Thyroid gland (tissue), 4 donors: ENCODE measurements at regions not wholly inside any gene's neighbourhood (a gene's known extent, or its start where the extent isn't known, plus 50 kb on each side); places are given as distances from the start of the nearest gene placed in this dataset.

Experiments
- DNase-seq, 2 donors: peaks; one replicate each; pipeline ENCODE4 v3.0.0-alpha.2; 2019
- H3K27ac ChIP-seq, 3 donors: fragments of 200-600 bp; sonication (generic); 1 replicate in 2 of 3; 2 replicates in 1 of 3; pipeline ENCODE4 v1.5.1; 2016 to 2019; ENCODE audit warnings: mild to moderate bottlenecking in 1 of 3, moderate library complexity in 1 of 3
- H3K27me3 ChIP-seq: fragments of 200-600 bp; sonication (generic); one replicate; pipeline ENCODE4 v1.5.1; 2019
- H3K36me3 ChIP-seq, 2 donors: fragments of 200-600 bp; sonication (generic); one replicate each; pipeline ENCODE4 v1.5.1; 2016 to 2019
- H3K4me1 ChIP-seq, 2 donors: fragments of 200-600 bp; sonication (generic); one replicate each; pipeline ENCODE4 v1.5.1; 2017 to 2019
- H3K4me3 ChIP-seq, 3 donors: fragments of 200-600 bp; sonication (generic); replicated peaks in 1 of 3; 1 replicate in 2 of 3; 2 replicates in 1 of 3; pipeline ENCODE4 v1.5.1; 2016; ENCODE audit warnings: mild to moderate bottlenecking in 1 of 3
- H3K9me3 ChIP-seq: fragments of 200-600 bp; sonication (generic); one replicate; pipeline ENCODE4 v1.5.1; 2017
- CTCF ChIP-seq, 6 experiments: fragments of 200-600 bp in 3 of 6; fragments of 450-650 bp in 3 of 6; sonication (generic) in 3 of 6; IDR thresholded peaks; one replicate each; pipeline ENCODE4 v1.5.1; 2016 to 2019; ENCODE audit warnings: antibody characterized with exemption in 6 of 6, mild to moderate bottlenecking in 2 of 6, inconsistent platforms in 1 of 6, moderate library complexity in 1 of 6
- POLR2A ChIP-seq, 2 donors: fragments of 450-650 bp; IDR thresholded peaks; one replicate each; pipeline ENCODE4 v1.6.1; 2017; ENCODE audit warnings: antibody characterized with exemption in 2 of 2, mild to moderate bottlenecking in 2 of 2, moderate library complexity in 1 of 2
- WGBS, 2 donors: methylation state at CpG; one replicate each; pipeline ENCODE4 v1.1.5; 2017; 5-methylcytosine and 5-hydroxymethylcytosine counted together
- intact Hi-C: fragments of 100-400 bp; cut with DNase I; formaldehyde crosslinking; loops from one replicate; pipeline ENCODE4 v1.15.1; 2023

GRCh38 chr3:159018341-159018740 is 216.5 kb downstream of the MFSD1 start:
- H3K36me3 ChIP-seq = no peaks in the 10 kb centered on the region
- no peak overlapping the region for H3K27ac ChIP-seq
- no peak for DNase-seq
- WGBS, 2 donors = 64 to 75% methylated on average over 2 of the region's 2 CpGs
- no peak overlapping the region for H3K4me3 ChIP-seq
- no peaks in the 10 kb centered on the region for H3K4me1 ChIP-seq
- no peaks in the 10 kb centered on the region for H3K27me3 ChIP-seq
- TF ChIP-seq CTCF (IDR thresholded peaks at IDR 0.05) (no peak), POLR2A (IDR thresholded peaks at IDR 0.05) (no peak)
- no peaks in the 10 kb centered on the region for H3K9me3 ChIP-seq
- intact Hi-C loops = no loop called here

- no peak overlapping the region for H3K27ac ChIP-seq
- intact Hi-C loops = no loop called here
- H3K4me3 ChIP-seq = no peak overlapping the region
- no peaks in the 10 kb centered on the region for H3K27me3 ChIP-seq
- H3K36me3 ChIP-seq = no peaks in the 10 kb centered on the region
- TF ChIP-seq POLR2A (IDR thresholded peaks at IDR 0.05) (no peak), CTCF (IDR thresholded peaks at IDR 0.05) (no peak)
- no peaks in the 10 kb centered on the region for H3K4me1 ChIP-seq
- DNase-seq = no peak
- no peaks in the 10 kb centered on the region for H3K9me3 ChIP-seq
- 35 to 49% methylated on average over 2 of the region's 2 CpGs for WGBS, 2 donors
Observed at GRCh38 chr3:159025733-159026132, 223.9 kb downstream of the MFSD1 start.

- Histone ChIP-seq H3K27ac (no peak overlapping the region), H3K36me3 (no peaks in the 10 kb centered on the region), H3K4me1 (no peaks in the 10 kb centered on the region), H3K27me3 (no peaks in the 10 kb centered on the region), H3K4me3 (no peak overlapping the region), H3K9me3 (no peaks in the 10 kb centered on the region)
- TF ChIP-seq CTCF (IDR thresholded peaks at IDR 0.05) (no peak), POLR2A (IDR thresholded peaks at IDR 0.05) (no peak)
- WGBS, 2 donors = 88 to 100% methylated on average over 1 of the region's 1 CpG
- intact Hi-C loops = no loop called here
- no peak for DNase-seq
Observed at GRCh38 chr3:159026510-159026909, 224.7 kb downstream of the MFSD1 start.

- TF ChIP-seq CTCF (IDR thresholded peaks at IDR 0.05) (no peak), POLR2A (IDR thresholded peaks at IDR 0.05) (no peak)
- WGBS, 2 donors = 75 to 87% methylated on average over 1 of the region's 1 CpG
- no peak overlapping the region for H3K27ac ChIP-seq
- intact Hi-C loops = no loop called here
- no peaks in the 10 kb centered on the region for H3K27me3 ChIP-seq
- no peaks in the 10 kb centered on the region for H3K36me3 ChIP-seq
- no peak for DNase-seq
- no peak overlapping the region for H3K4me3 ChIP-seq
- H3K4me1 ChIP-seq = no peaks in the 10 kb centered on the region
- H3K9me3 ChIP-seq = no peaks in the 10 kb centered on the region
Observed at GRCh38 chr3:159028706-159029105, 226.9 kb downstream of the MFSD1 start.

- no peaks in the 10 kb centered on the region for H3K36me3 ChIP-seq
- no peak overlapping the region for H3K4me3 ChIP-seq
- WGBS, 2 donors = 87 to 95% methylated on average over 3 of the region's 3 CpGs
- DNase-seq = no peak
- intact Hi-C loops = no loop called here
- no peaks in the 10 kb centered on the region for H3K9me3 ChIP-seq
- H3K4me1 ChIP-seq = no peaks in the 10 kb centered on the region
- TF ChIP-seq POLR2A (IDR thresholded peaks at IDR 0.05) = no peak
- TF ChIP-seq CTCF (IDR thresholded peaks at IDR 0.05) = no peak
- no peaks in the 10 kb centered on the region for H3K27me3 ChIP-seq
- H3K27ac ChIP-seq = no peak overlapping the region
Observed at GRCh38 chr3:159029306-159030026, 227.6 kb downstream of the MFSD1 start.
